Effector memory CD8-positive, alpha-beta T cell (primary cell): ENCODE measurements at regions not wholly inside any gene's neighbourhood (a gene's known extent, or its start where the extent isn't known, plus 50 kb on each side); places are given as distances from the start of the nearest gene placed in this dataset.

Experiments
- ATAC-seq: fragments of 150-1000 bp; cut with Tn5 transposase; replicated peaks from 2 replicates; pipeline ENCODE4 v1.10.0; 2021; ENCODE audit warnings: mild to moderate bottlenecking, moderate library complexity
- DNase-seq, 3 experiments: peaks; one replicate each; pipeline ENCODE4 v3.0.0; 2021
- H3K27ac Mint-ChIP-seq, 2 donors: one replicate each; pipeline ENCODE4 v1.8.0; 2022; ENCODE audit warnings: mild to moderate bottlenecking in 2 of 2, mixed read lengths in 2 of 2, moderate library complexity in 2 of 2
- H3K27me3 Mint-ChIP-seq, 2 donors: one replicate each; pipeline ENCODE4 v1.8.0; 2022; ENCODE audit warnings: mixed read lengths in 2 of 2
- H3K36me3 Mint-ChIP-seq: one replicate; pipeline ENCODE4 v1.8.0; 2022; ENCODE audit warnings: mild to moderate bottlenecking, moderate library complexity, mixed read lengths; ENCODE audit not compliant: insufficient read depth
- H3K4me1 Mint-ChIP-seq, 2 donors: one replicate each; pipeline ENCODE4 v1.8.0; 2022; ENCODE audit warnings: low read depth in 2 of 2, mixed read lengths in 2 of 2
- H3K4me3 Mint-ChIP-seq, 2 donors: one replicate each; pipeline ENCODE4 v1.8.0; 2022; ENCODE audit warnings: mild to moderate bottlenecking in 2 of 2, mixed read lengths in 2 of 2, moderate library complexity in 2 of 2
- H3K9me3 Mint-ChIP-seq, 2 donors: one replicate each; pipeline ENCODE4 v1.8.0; 2022; ENCODE audit warnings: mixed read lengths in 2 of 2

GRCh38 chr6:102405860-102406259, 1012.4 kb downstream of the GRIK2 start:
- H3K9me3 Mint-ChIP-seq, result peaks cover 0 to 5% of the 10 kb centered on the region in 2 donors
- no peaks in the 10 kb centered on the region for H3K36me3 Mint-ChIP-seq
- no peaks in the 10 kb centered on the region for H3K4me1 Mint-ChIP-seq
- ATAC-seq (no peak), DNase-seq (no peak)
- H3K27ac Mint-ChIP-seq, result no peak overlapping the region
- H3K27me3 Mint-ChIP-seq, result no peaks in the 10 kb centered on the region
- H3K4me3 Mint-ChIP-seq, result no peak overlapping the region

- DNase-seq (no peak), ATAC-seq (no peak)
- H3K36me3 Mint-ChIP-seq, result no peaks in the 10 kb centered on the region
- no peak overlapping the region for H3K27ac Mint-ChIP-seq
- H3K4me1 Mint-ChIP-seq, result no peaks in the 10 kb centered on the region
- H3K27me3 Mint-ChIP-seq, result no peaks in the 10 kb centered on the region
- no peak overlapping the region for H3K4me3 Mint-ChIP-seq
- peaks cover 6 to 10% of the 10 kb centered on the region in 2 donors for H3K9me3 Mint-ChIP-seq
These were observed 1009.3 kb downstream of the GRIK2 start for GRCh38 chr6:102402635-102403329.

- Mint-ChIP-seq H3K9me3 (peaks cover 6% of the 10 kb centered on the region in 2 donors), H3K27ac (no peak overlapping the region), H3K4me1 (no peaks in the 10 kb centered on the region), H3K36me3 (no peaks in the 10 kb centered on the region), H3K27me3 (no peaks in the 10 kb centered on the region), H3K4me3 (no peak overlapping the region)
- DNase-seq (no peak), ATAC-seq (no peak)
These were observed 1005.4 kb downstream of the GRIK2 start for GRCh38 chr6:102398788-102399390.

DNA sequence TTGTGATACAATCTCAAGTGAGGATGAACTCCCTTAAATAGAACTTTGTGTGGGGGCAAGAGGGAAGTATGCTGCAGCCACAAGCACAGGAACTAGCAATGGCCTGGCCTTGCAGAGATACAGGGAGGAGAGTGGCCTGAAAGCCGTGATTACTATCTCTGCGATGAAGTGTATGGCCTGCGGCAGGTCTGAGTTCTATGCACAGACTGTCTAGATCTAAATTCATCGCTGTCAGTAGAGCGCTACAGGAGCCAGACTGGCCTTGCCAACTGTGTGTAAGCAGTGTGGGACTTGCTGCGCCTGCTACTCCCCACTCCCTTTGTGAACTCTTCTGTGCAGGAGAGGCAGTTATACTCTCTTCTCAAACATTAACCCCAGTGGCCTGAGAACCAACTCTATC, 997.0 kb downstream of the GRIK2 start:
- no peak for DNase-seq

GRCh38 chr6:102389994-102390393, 996.5 kb downstream of the GRIK2 start:
- H3K4me3 Mint-ChIP-seq, result no peak overlapping the region
- no peaks in the 10 kb centered on the region for H3K4me1 Mint-ChIP-seq
- H3K27me3 Mint-ChIP-seq, result no peaks in the 10 kb centered on the region
- H3K9me3 Mint-ChIP-seq, result peaks cover 6 to 9% of the 10 kb centered on the region in 2 donors
- DNase-seq, result no peak
- ATAC-seq, result no peak
- H3K27ac Mint-ChIP-seq, result no peak overlapping the region
- H3K36me3 Mint-ChIP-seq, result no peaks in the 10 kb centered on the region

More for the DNA sequence above, 997.0 kb downstream of the GRIK2 start:
- Mint-ChIP-seq H3K9me3 (peaks cover 6 to 9% of the 10 kb centered on the region in 2 donors), H3K4me3 (no peak overlapping the region), H3K27me3 (no peaks in the 10 kb centered on the region), H3K27ac (no peak overlapping the region), H3K36me3 (no peaks in the 10 kb centered on the region), H3K4me1 (no peaks in the 10 kb centered on the region)
- ATAC-seq, result no peak

GRCh38 chr6:102387326-102388033, 994.0 kb downstream of the GRIK2 start:
- Mint-ChIP-seq H3K36me3 (no peaks in the 10 kb centered on the region), H3K4me1 (no peaks in the 10 kb centered on the region), H3K4me3 (no peak overlapping the region), H3K27ac (no peak overlapping the region), H3K9me3 (peaks cover 5 to 9% of the 10 kb centered on the region in 2 donors), H3K27me3 (no peaks in the 10 kb centered on the region)
- ATAC-seq (no peak), DNase-seq (no peak)

DNA sequence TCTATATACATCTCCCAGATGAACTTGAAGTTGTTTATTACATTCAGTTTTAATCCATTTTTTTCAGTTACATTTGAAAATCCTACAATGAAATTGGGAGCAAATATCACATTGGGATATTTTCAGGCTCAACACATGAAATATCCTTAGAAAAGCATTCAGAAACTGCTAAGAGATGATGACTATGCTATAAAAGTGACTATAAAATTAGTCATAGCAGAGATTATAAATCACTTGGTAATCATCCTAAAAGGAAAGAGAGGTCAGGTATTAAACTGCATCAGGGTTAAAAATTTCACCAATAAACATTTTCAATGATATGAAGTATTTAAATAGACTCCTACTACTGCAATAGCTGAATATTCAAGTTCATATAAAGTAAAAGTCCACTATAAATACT, 987.7 kb downstream of the GRIK2 start:
- ATAC-seq (no peak), DNase-seq (no peak)
- no peak overlapping the region for H3K4me3 Mint-ChIP-seq
- H3K9me3 Mint-ChIP-seq, result peaks cover 0 to 3% of the 10 kb centered on the region in 2 donors
- no peaks in the 10 kb centered on the region for H3K4me1 Mint-ChIP-seq
- no peak overlapping the region for H3K27ac Mint-ChIP-seq
- H3K27me3 Mint-ChIP-seq, result no peaks in the 10 kb centered on the region
- H3K36me3 Mint-ChIP-seq, result no peaks in the 10 kb centered on the region

GRCh38 chr6:102356170-102356569, 962.7 kb downstream of the GRIK2 start:
- H3K4me1 Mint-ChIP-seq, result no peaks in the 10 kb centered on the region
- no peak for DNase-seq
- no peaks in the 10 kb centered on the region for H3K36me3 Mint-ChIP-seq
- H3K9me3 Mint-ChIP-seq, result peaks cover 0 to 8% of the 10 kb centered on the region in 2 donors
- no peaks in the 10 kb centered on the region for H3K27me3 Mint-ChIP-seq
- no peak overlapping the region for H3K27ac Mint-ChIP-seq
- ATAC-seq, result no peak
- no peak overlapping the region for H3K4me3 Mint-ChIP-seq

DNA sequence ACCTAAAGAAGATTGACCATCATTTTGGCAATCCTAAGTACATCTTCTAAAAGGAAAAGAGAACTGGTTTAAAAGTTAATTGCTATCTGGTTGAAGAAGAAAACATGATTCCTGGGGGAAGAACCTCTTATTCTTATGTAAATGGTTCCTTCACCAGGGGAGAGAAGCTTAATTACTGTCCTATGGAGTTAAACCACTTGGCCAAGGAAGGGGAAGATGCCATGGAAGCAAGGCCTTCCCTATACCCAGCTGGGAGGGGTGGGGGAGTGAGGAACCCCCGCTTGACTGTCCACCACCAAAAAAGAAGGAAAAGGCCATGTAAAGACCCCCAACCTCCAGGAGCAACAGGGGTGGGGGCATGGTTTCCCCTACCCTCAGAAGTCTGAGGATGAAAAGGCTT, 962.1 kb downstream of the GRIK2 start:
- Mint-ChIP-seq H3K4me3 (no peak overlapping the region), H3K36me3 (no peaks in the 10 kb centered on the region), H3K27ac (no peak overlapping the region), H3K4me1 (no peaks in the 10 kb centered on the region), H3K27me3 (no peaks in the 10 kb centered on the region), H3K9me3 (peaks cover 0 to 8% of the 10 kb centered on the region in 2 donors)
- ATAC-seq (no peak), DNase-seq (no peak)

DNA sequence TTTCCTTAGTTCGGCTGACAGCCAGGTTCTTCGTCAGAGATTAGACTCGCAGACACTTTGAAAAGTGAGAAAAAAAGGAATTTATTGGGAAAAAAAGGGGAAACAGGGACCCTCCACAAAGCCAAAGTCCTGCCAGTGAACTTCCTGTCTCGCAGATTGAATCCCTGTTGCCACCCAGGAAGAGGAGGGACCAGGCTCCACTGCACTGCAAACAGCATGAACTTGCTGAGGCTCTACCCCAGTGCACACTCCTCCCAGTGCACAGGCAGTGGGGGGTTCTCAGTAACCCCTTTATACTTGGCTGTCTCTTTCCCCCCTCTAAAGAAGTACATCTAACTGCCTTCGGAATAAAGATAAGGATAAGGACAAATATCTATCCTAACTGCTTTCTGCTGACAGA, 959.0 kb downstream of the GRIK2 start:
- Mint-ChIP-seq H3K27ac (no peak overlapping the region), H3K36me3 (no peaks in the 10 kb centered on the region)

DNA sequence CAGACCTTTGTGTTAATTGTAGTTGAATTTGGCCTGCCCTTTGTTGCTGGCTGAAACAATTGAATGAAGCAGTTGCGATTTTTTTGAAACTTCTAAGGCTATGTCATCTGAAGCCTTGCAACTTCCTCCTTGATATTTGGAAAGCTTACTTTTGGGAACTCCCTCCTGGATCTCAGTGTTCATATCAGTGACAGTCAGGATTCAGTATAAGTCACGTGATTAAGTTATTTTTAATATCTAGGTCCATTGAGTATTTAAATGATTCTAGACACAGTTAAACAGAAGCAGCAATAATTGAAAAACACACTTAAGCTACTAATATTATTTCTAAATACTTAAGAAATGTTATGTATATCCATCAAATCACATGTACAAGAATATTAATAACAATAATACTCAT, 951.3 kb downstream of the GRIK2 start:
- Mint-ChIP-seq H3K4me3 (no peak overlapping the region), H3K27ac (no peak overlapping the region), H3K4me1 (no peaks in the 10 kb centered on the region), H3K36me3 (no peaks in the 10 kb centered on the region), H3K27me3 (no peaks in the 10 kb centered on the region), H3K9me3 (peaks cover 2 to 18% of the 10 kb centered on the region in 2 donors)
- no peak for DNase-seq
- no peak for ATAC-seq

More for the DNA sequence above, 959.0 kb downstream of the GRIK2 start:
- ATAC-seq (no peak), DNase-seq (no peak)
- no peaks in the 10 kb centered on the region for H3K4me1 Mint-ChIP-seq
- no peaks in the 10 kb centered on the region for H3K27me3 Mint-ChIP-seq
- no peak overlapping the region for H3K4me3 Mint-ChIP-seq
- peaks cover 0 to 15% of the 10 kb centered on the region in 2 donors for H3K9me3 Mint-ChIP-seq

DNA sequence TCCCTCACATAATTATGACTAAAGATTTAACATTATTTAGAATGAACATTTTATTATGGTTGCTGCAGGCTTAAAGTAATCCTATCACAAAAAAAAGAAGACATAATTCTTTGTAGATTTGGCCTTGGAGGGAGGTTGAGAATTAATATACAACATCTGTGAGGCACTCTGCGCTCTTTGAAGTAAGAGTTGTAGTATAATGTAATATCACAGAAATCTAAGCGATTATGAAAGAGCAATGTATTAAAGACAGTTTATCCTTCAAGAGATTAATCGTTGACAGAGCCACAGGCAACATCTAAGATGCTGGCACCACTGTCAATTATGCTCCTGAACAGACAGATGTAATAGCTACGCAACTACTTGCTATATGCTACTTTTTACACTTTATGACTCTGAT, 946.8 kb downstream of the GRIK2 start:
- DNase-seq (no peak), ATAC-seq (no peak)
- Mint-ChIP-seq H3K27ac (no peak overlapping the region), H3K9me3 (no peaks in the 10 kb centered on the region), H3K4me1 (no peaks in the 10 kb centered on the region), H3K4me3 (no peak overlapping the region), H3K27me3 (no peaks in the 10 kb centered on the region), H3K36me3 (no peaks in the 10 kb centered on the region)

DNA sequence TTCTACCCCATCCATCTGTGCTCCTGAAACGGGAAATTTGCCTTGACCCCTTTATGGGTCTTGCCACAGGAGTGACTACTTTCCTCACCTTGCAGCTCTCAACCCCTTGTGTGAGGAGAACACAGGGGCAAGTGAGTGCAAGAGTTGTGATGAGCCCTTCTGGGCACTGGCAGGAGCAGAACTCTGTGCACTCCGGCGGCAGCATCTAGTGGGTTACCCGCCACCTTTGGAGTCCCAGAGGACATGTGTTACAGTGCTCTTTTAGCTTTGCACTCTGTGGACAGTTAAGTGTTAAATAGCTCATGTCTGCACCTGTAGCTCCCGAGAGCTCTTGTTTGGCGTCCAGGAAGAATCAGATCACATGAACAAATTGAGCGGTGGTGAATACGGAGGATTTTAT, 940.2 kb downstream of the GRIK2 start:
- DNase-seq (no peak), ATAC-seq (no peak)
- no peaks in the 10 kb centered on the region for H3K4me1 Mint-ChIP-seq
- H3K9me3 Mint-ChIP-seq, result peaks cover 3 to 5% of the 10 kb centered on the region in 2 donors
- no peak overlapping the region for H3K4me3 Mint-ChIP-seq
- no peaks in the 10 kb centered on the region for H3K27me3 Mint-ChIP-seq
- no peak overlapping the region for H3K27ac Mint-ChIP-seq
- no peaks in the 10 kb centered on the region for H3K36me3 Mint-ChIP-seq

DNA sequence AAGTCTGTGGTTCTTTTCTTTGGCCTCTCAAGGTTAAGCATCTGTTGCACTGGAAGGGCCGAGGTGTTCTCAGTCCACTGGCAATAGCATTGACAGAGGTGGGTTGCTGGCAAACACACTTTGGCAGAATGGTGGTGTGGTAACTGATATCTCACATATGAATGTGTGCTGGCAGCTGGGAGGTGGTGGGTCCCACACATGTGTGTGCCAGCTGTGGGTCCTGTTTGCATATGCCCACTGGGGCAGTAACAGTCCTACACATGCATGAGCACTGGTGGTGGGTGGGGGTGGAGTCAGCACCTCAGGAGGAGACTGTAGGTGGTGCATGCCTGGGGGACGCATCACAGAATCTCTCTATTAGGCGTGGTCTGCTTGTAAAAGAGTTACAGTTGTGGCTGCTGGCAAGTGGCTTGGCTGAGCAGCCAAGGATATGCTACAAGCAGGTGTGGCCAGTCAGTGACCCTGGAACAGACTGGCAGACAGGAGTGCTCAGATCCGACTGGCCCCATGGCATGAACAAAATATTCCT, 934.3 kb downstream of the GRIK2 start:
- Mint-ChIP-seq H3K36me3 (peaks cover 3% of the 10 kb centered on the region), H3K27ac (no peak overlapping the region)
- no peak for ATAC-seq

More for the DNA sequence above, 934.3 kb downstream of the GRIK2 start:
- Mint-ChIP-seq H3K4me3 (no peak overlapping the region), H3K9me3 (no peaks in the 10 kb centered on the region), H3K27me3 (no peaks in the 10 kb centered on the region), H3K4me1 (no peaks in the 10 kb centered on the region)
- DNase-seq, result no peak
